Activated CD4-positive, CD25-positive, alpha-beta regulatory T cell treated with anti-CD3 and anti-CD28 coated beads, Interleukin-2, amount 50 U/mL, for 16 hours (primary cell): ENCODE measurements at regions not wholly inside any gene's neighbourhood (a gene's known extent, or its start where the extent isn't known, plus 50 kb on each side); places are given as distances from the start of the nearest gene placed in this dataset.
"Not testable (repeated sequence)": the region's sequence is repeated elsewhere in the genome, so short reads cannot be mapped to it uniquely, and the experiment has no call there.

Experiments
- DNase-seq: peaks from one replicate; pipeline ENCODE4 v3.0.0-alpha.2; 2020; ENCODE audit warnings: low read depth, low spot score

DNA sequence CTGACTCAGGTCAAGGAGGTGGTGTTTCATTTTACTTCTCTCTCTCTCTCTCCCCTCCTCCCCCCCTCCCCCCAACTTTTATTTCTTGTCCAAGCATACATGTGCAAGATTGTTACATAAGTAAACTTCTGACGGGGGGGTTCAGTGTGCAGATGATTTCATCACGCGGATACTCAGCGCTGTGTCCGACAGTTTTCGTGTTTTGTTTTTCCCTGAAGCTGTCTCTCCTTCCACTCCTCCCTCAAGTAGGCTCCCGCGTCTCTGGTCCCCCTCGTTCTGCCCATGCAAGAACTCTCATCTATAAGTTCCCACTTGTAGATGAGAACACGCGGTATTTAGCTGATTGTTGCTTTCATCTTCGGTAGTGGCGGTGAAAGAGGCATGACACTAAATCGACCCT is 111.0 kb upstream of the ANKRD30BL start:
- DNase-seq: no peak

DNA sequence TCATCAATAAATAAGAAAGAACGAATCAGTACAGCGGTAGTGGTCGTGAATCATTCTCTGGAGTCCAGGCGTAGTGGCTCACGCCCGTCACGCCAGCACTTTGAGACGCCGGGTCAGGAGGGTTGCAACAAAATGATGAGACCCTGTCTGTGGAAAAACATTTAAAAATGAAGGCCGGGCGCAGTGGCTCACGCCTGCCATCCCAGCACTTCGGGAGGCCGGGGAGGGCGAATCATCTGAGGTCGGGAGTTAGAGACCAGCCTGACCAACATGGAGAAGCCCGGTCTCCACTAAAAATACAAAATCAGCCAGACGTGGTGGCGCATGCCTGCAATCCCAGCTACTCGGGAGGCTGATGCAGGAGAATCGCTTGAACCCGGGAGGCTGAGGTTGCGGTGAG is 111.8 kb upstream of the ANKRD30BL start:
- DNase-seq: not testable (repeated sequence)

DNA sequence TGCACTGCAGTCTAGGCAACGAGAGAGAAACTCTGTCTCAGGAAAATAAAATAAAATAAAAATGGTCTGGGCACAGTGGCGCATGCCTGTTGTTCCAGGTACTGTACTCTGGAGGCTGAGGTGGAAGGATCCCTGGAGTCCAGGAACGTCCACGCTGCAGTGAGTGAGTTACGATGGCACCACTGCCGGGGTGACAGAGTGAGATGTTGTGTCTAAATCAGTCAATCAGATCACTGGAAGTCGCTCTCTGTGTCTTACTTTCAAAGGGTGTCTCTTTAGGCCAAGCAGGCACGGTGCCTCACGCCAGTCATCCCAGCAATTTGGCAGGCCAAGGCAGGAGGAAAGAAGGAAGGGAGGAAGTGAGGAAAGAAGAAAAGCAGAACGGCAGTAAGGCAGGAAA is 112.2 kb upstream of the ANKRD30BL start:
- DNase-seq: no peak

GRCh38 chr2:132275396-132275795 is 113.6 kb upstream of the ANKRD30BL start:
- DNase-seq: no peak

- DNase-seq: no peak
Measured at GRCh38 chr2:132276571-132276981, 114.8 kb upstream of the ANKRD30BL start.

DNA sequence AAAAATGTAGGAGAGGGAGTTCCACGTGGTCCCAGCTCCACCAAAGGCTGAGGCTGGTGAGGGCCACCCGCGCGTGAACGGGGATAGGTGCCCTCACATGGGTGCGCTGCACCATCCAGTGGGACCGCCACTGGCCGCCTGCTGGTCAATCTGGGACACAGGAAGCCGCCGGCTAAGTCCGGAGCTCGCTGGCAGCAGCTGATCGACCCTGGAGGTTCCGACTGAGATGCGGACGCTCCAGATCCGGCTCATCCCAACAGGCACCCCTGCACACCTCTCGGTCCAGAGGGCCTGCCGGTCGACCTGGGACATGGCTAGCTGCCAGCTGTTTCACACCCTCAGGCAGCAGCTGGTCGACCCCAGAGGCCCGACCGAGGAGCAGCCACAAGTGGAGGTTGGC is 116.5 kb upstream of the ANKRD30BL start:
- DNase-seq: no peak

- no peak for DNase-seq
Measured at GRCh38 chr2:132279344-132279743, 117.6 kb upstream of the ANKRD30BL start.

- DNase-seq: no peak
Measured at GRCh38 chr2:132279930-132280615, 118.3 kb upstream of the ANKRD30BL start.

DNA sequence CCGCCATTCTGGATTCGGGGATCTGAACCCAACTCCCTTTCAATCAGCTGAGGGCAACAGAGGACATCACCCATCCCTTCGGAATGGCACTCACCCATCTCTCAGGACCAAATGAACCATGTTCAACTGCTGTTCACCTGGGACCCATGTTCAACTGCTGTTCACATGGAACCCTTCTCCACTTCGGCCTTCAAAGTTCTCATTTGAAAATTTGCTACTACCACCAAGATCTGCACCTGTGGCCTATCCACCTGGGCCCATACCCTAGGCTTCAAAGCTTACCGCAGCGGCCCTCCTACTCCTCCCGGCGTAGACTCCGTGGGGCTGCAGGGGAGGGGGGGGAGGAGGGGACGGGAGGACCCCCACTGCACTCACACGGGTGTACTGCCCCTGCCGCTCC is 119.2 kb upstream of the ANKRD30BL start:
- no peak for DNase-seq

DNA sequence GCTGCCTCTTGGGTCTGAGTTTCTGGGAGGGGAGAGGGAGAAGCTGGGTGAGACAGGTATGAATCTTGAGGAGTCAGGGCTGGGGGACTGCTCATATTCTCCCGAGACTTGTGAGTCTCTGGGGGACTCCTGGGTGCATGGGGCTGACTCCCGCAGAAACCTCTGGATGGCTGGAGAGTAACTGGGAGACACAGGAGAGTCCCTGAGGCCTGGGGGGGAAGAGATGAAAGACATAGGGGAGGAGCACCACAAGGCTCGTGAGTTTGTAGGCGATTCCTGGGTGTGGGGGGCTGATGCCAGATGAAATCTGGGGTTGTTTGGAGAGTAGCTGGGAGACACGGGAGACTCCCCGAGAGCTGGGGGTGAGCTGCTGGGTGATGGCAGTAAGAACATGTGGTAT is 120.4 kb upstream of the ANKRD30BL start:
- not testable (repeated sequence) for DNase-seq

DNA sequence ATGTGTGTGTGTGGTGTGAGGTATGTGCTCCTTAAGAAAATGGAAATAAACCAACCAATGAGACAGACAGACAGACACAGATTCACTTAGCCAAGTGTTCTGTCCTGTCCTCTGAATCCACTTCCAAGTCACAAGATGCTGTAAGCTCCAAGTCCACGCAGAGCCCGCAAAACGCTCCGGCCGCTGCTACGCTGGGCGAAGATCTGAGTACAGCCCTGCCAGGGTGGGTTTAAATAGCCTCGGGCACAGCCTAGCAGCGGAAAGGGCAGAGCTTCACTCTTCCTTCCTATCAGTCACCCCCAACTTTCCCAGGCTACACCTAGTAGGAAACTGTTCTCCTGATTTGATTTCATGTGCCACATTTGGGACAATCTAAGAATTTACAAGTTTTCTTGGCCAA is 121.2 kb upstream of the ANKRD30BL start:
- DNase-seq: no peak

DNA sequence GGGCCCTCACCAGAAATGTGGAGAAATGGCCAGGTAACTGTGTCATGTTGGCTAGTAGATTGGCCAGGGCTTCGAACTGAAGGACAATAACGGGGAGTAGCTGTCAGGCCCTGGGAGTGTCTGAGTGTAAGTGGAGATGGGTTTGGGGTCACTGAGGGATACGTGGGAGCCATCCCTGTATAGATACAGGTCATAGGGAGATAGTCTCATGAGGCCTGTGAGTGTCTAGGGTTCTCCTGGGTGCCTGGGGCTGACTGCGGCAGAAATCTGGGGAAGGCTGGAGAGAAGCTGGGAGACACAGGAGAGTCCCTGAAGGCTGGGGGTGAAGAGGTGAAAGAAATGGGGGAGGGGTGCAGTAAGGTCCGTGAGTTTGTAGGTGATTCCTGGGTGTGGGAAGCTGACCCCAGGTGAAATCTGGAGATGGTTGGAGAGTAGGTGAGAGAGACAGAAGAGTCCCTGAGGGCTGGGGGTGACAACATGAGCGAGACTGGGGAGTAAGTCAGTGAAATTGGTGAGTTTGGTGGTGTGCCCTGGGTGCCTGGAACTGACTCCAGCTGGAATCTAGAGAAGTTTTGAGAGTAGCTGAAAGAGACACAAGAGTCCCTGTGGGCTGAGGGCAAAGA is 124.6 kb upstream of the ANKRD30BL start:
- not testable (repeated sequence) for DNase-seq

- not testable (repeated sequence) for DNase-seq
Measured at GRCh38 chr2:132287910-132288309, 126.2 kb upstream of the ANKRD30BL start.

DNA sequence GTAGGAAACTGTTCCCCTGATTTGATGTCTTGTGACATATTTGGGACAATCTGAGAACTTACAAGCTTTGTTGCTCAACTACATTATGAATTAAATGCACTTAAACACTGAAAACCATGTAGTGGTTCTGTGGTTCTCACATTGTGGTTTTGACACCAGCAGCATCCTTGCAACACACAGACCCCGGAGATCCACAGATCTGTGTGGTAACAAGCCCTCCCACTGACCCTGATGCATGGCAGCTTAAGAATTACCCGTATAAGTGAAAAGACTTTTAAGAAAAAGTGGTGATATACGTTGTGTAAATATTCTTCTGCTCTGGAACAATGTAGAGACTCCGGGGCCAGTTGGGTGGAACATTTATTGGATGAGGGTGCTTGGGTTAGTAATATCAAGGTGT is 127.4 kb upstream of the ANKRD30BL start:
- DNase-seq: not testable (repeated sequence)

DNA sequence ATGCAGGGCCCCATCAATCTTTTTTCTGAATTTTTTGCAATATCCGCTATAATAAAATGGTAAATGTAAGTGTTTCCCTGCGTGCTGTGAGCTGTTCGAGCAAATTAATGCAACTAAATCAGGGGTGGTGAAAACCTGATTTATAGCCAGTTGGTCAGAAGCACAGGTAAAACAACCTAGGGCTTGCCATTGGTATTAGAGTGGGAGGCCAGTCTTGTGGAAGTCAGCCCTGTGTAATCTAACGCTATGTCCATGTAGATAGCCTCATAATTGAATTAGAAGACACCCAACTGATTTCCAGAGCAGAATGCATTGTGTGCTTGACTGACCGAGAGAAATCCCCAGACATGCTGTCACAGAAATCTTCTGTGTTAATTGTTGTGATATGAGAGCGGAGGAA is 126.8 kb upstream of the GPR39 start:
- DNase-seq: not testable (repeated sequence)

DNA sequence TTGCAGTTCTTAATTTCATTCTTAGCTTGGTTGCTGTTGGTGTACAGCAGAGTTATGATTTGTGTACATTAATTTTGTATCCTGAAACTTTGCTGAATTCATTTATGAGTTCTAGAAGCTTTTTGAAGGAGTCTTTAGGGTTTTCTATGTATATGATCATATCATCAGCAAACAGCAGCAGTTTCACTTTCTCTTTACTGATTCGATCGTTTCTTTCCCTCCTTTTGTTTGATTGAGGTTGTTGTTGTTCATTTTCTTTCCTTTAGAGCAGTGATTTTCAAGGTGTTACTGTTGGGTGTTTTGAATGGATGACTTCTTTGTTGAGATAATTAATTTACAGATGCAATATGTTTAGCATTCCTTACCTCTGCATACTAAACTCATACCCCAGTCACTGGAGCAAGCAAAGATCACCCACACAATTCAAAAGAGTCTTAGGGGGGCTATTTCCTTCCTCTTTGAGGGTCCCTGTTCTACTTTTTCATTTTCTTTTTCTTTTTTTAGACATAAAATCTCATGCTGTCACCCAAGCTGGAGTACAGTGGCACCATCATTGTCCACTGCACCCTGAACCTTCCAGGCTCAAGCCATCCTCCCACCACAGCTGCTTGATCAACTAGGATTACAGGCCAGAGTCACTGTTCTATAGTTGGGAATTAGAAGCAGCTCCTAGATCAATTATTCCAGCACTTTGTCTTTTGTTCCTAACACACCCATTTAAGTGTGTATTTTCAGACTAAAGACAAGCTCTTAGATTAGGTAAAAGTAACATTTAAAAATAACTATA is 115.8 kb upstream of the GPR39 start:
- not testable (repeated sequence) for DNase-seq

DNA sequence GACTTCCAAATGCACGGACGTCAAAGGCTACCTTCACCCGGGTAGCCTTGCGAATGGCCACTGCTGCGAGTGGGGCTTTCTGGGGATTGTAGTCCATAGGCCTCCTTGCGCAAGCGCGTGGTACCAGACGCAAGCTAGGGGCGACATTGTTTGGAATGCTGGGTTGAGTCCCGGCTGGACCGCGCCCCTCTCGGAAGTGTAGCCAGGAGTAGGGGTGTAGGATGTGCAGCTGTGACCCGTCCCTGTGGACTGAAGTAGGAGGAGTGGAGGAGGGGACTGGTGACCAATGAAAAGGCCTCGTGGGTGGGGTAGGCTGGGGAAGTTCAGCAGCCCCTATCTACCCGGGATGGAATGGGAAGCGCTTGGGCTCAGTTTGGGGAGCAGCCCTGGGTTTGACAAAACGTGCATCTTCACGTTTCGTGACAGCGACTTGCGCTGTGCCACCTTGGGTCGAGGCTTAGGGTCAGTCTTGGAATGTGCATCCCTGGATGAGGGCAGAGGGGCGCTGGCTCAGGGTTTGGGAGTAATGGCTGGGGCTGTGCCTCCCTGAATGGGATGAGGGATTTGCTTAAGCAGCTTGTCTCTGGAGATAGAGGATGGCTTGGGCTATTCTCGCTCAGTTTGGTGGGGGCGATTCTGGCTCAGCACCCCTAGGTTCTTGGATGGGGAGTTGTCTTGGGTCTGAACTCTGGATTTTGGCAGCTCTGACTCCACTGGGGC is 111.8 kb upstream of the GPR39 start:
- DNase-seq: not testable (repeated sequence)

DNA sequence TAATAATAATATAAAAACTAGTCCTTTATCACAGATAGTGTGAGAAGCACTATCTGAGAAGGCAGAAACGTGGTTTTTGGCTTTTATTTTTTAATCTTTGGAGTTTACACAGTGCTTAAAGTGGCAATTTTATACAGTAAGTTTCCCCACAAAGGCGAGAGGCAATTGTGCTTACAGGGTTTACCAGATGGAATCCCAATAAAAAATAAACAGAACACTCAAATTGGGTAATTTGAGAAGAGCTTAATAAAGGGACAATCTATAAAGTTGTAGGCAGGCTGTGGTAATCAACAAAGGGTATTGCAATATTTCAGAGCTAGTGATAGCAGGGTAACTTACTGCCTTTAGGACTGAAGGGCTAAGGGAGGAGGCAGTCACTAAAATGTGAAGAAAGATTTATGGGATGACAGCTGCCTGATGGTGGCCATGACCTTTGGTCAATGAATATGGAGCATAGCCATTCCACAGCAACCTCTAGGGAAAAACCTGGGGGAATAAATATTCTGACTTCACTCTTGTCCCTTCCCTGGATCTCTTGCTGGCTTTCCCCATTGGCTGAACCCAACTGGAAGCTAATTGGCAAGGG is 108.9 kb upstream of the GPR39 start:
- not testable (repeated sequence) for DNase-seq

GRCh38 chr2:132309203-132309602 is 107.4 kb upstream of the GPR39 start:
- DNase-seq: not testable (repeated sequence)

GRCh38 chr2:132315546-132315945 is 101.1 kb upstream of the GPR39 start:
- not testable (repeated sequence) for DNase-seq

DNA sequence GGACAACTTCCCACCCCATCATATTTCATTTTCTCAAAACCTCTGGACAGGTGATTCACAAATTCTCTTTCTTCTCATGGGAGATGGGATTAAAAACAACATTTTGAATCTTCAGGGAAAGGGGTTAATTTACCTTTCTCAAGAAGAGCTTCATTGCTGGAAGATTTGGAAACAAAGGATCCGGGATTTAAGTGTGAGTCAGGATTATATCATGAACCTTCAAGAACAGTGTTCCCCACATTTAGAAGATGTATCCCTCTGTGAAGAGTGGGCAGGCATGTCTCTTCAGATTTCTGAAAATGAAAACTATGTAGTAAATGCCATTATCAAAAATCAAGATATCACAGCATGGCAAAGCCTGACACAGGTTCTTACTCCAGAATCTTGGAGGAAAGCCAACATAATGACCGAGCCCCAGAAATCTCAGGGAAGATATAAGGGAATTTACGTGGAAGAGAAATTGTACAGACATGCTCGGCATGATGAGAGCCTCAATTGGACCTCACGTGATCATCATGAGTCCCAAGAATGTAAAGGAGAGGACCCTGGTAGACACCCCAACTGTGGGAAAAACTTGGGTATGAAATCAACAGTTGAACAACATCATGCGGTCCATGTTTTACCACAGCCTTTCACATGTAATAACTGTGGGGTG is 99.5 kb upstream of the GPR39 start:
- not testable (repeated sequence) for DNase-seq
